ENCODE measurements at regions not wholly inside any gene's neighbourhood (a gene's known extent, or its start where the extent isn't known, plus 50 kb on each side); places are given as distances from the start of the nearest gene placed in this dataset.

DNA sequence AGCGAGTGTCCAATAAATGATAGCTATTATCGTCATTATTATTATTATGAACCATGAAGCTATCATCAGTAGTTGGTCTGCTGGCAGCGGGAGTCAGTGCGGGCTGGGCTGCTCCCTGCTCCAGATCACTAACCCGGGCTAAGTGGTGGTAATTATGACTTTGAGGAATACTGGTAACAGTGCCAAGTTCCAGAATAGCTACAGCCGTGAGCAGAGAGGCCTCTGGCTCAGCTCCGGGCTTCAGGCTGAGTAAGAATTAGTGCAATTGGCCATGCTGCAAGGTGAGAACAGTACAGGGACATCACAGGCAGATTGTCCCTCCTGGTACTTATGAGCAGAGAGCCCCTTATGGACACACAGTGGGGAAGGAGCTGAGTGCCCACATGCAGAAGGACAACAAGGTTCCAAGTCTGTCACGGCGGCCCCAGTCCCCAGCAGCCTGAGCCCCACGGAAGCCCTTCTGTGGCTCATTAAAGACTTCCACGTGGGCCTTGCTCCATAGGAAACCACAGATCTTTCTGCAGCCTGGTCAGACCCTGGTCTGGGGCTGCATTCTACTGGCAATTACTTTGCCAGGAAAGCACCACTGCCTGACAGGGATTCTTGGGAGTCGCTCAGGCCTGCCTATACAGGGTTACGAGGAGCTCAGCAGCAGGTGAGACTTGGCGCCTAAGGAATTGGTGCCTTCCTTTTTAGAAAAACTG is 235.1 kb downstream of the RRAGC start:
- no peaks in the 10 kb centered on the region for H3K36me3 ChIP-seq (ENCODE audit: insufficient read depth, insufficient read length, low read length)
- no peak for DNase-seq (ENCODE audit: low read depth, low spot score)
- peaks cover 3% of the 10 kb centered on the region for H3K4me1 ChIP-seq (ENCODE audit: insufficient read depth, insufficient read length)
- no peak overlapping the region for H3K9ac ChIP-seq (ENCODE audit: insufficient read length, low read depth)
- no peaks in the 10 kb centered on the region for H3K9me3 ChIP-seq (ENCODE audit: insufficient read depth, low read length)
- no peak overlapping the region for H3K4me3 ChIP-seq (ENCODE audit: insufficient read length, low read depth)
- TF ChIP-seq YY1 (IDR thresholded peaks at IDR 0.05; ENCODE audit: insufficient read depth, insufficient read length) (no peak), SUZ12 (IDR thresholded peaks at IDR 0.05; ENCODE audit: extremely low read depth, insufficient read depth, insufficient read length) (no peak), ZNF274 (IDR thresholded peaks at IDR 0.05; ENCODE audit: low read depth, low read length) (no peak)
- no peaks in the 10 kb centered on the region for H3K27me3 ChIP-seq (ENCODE audit: insufficient read depth, insufficient read length)

DNA sequence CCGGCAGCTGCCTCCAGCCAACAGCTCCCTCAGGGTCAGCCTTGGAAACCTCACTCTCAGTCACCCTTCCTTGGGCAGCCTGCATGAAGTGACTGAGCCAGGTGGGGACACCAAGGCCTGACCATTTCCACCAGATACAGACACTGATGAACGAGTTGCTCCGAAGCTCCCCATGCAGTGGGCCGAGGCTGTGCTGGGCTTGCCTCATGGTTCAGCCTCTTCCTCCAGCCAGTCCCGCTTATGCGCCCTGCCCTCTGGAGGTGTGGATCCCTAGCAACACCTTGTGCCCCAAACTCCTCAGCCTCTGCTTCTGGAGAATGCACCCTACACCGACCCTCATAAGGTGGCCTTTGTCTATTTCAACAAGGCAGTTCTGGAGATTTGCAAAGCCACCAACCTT is 236.0 kb downstream of the RRAGC start:
- H3K9ac ChIP-seq (ENCODE audit: insufficient read length, low read depth) = no peak overlapping the region

DNA sequence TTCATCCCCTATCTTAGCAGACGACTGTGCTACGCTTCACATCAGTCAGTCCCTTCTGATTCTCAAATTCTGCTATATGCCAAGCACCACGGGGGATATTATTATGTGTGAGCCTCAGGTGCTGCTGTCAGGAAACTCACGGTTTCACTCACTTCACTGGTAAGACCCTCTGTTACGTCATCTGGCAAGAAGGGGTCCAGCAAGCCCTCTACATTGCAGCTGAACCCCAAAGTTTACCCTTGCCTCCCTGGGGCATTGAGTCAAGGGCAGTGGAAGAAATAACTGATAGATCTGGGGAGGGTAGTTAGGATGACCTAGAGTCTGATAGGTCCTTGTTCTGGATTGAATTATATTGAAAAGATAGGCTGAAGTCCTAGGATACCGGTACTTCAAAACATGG is 237.4 kb downstream of the RRAGC start:
- Histone ChIP-seq H3K9ac (ENCODE audit: insufficient read length, low read depth) (no peak overlapping the region), H3K9me3 (ENCODE audit: insufficient read depth, low read length) (peaks cover 4% of the 10 kb centered on the region; the same call in 1 of the 2 replicates), H3K4me3 (ENCODE audit: insufficient read length, low read depth) (no peak overlapping the region), H3K27me3 (ENCODE audit: insufficient read depth, insufficient read length) (no peaks in the 10 kb centered on the region), H3K36me3 (ENCODE audit: insufficient read depth, insufficient read length, low read length) (no peaks in the 10 kb centered on the region), H3K4me1 (ENCODE audit: insufficient read depth, insufficient read length) (peaks cover 3% of the 10 kb centered on the region)
- TF ChIP-seq YY1 (IDR thresholded peaks at IDR 0.05; ENCODE audit: insufficient read depth, insufficient read length) (no peak), ZNF274 (IDR thresholded peaks at IDR 0.05; ENCODE audit: low read depth, low read length) (no peak), SUZ12 (IDR thresholded peaks at IDR 0.05; ENCODE audit: extremely low read depth, insufficient read depth, insufficient read length) (no peak)
- DNase-seq (ENCODE audit: low read depth, low spot score) = no peak

More for the DNA sequence above, 236.0 kb downstream of the RRAGC start:
- no peaks in the 10 kb centered on the region for H3K36me3 ChIP-seq (ENCODE audit: insufficient read depth, insufficient read length, low read length)
- TF ChIP-seq SUZ12 (IDR thresholded peaks at IDR 0.05; ENCODE audit: extremely low read depth, insufficient read depth, insufficient read length) (no peak), YY1 (IDR thresholded peaks at IDR 0.05; ENCODE audit: insufficient read depth, insufficient read length) (no peak), ZNF274 (IDR thresholded peaks at IDR 0.05; ENCODE audit: low read depth, low read length) (no peak)
- H3K4me1 ChIP-seq (ENCODE audit: insufficient read depth, insufficient read length) = peaks cover 3% of the 10 kb centered on the region
- no peaks in the 10 kb centered on the region for H3K9me3 ChIP-seq (ENCODE audit: insufficient read depth, low read length)
- DNase-seq (ENCODE audit: low read depth, low spot score) = no peak
- H3K4me3 ChIP-seq (ENCODE audit: insufficient read length, low read depth) = no peak overlapping the region
- H3K27me3 ChIP-seq (ENCODE audit: insufficient read depth, insufficient read length) = no peaks in the 10 kb centered on the region

DNA sequence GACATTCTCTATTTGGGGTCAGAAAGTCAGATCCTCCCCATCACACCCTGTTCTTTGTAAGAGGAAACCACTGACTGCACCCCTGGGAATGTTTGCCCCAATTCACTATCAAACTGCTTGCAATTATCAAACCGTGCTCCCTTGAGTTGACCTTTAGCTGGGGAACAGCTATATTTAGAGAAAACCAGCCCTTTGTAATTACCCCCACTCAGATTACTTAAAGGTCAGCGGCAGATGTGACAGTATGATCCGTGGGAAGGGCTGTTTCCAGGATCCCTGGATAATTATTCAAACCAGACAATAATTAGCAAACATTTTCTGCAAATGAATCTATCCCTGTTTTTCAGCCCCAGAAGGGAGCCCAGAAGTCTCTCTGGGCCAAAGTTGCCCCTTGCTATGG is 242.7 kb downstream of the RRAGC start:
- no peak for DNase-seq (ENCODE audit: low read depth, low spot score)
- peaks cover 22% of the 10 kb centered on the region for H3K9me3 ChIP-seq (ENCODE audit: insufficient read depth, low read length)
- no peaks in the 10 kb centered on the region for H3K36me3 ChIP-seq (ENCODE audit: insufficient read depth, insufficient read length, low read length)
- H3K4me3 ChIP-seq (ENCODE audit: insufficient read length, low read depth) = no peak overlapping the region
- peaks cover 8% of the 10 kb centered on the region for H3K4me1 ChIP-seq (ENCODE audit: insufficient read depth, insufficient read length)
- H3K27me3 ChIP-seq (ENCODE audit: insufficient read depth, insufficient read length) = no peaks in the 10 kb centered on the region
- no peak for TF ChIP-seq SUZ12 (IDR thresholded peaks at IDR 0.05; ENCODE audit: extremely low read depth, insufficient read depth, insufficient read length)
- no peak for TF ChIP-seq YY1 (IDR thresholded peaks at IDR 0.05; ENCODE audit: insufficient read depth, insufficient read length)
- TF ChIP-seq ZNF274 (IDR thresholded peaks at IDR 0.05; ENCODE audit: low read depth, low read length) = no peak
- no peak overlapping the region for H3K9ac ChIP-seq (ENCODE audit: insufficient read length, low read depth)

DNA sequence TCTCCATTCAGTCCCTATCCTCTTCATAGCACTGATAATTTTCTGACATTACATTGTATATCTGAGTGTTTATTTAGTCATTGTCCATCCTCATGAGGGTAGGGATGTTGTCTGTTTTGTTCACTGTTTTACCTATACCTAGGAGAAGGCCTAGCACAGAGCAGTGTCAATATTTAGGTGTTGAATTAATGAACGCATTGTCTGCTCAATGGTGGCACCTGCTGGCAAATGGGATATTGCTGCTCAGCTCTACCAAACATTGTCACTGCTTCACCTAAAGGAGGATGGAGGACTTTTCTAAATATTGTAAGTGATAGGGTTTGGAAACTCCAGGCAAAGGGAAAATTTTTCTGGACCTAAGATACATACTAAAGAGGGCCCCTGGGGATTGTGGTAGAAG is 243.9 kb downstream of the RRAGC start:
- Histone ChIP-seq H3K9ac (ENCODE audit: insufficient read length, low read depth) (no peak overlapping the region), H3K4me1 (ENCODE audit: insufficient read depth, insufficient read length) (peaks cover 8% of the 10 kb centered on the region), H3K27me3 (ENCODE audit: insufficient read depth, insufficient read length) (no peaks in the 10 kb centered on the region), H3K36me3 (ENCODE audit: insufficient read depth, insufficient read length, low read length) (no peaks in the 10 kb centered on the region), H3K4me3 (ENCODE audit: insufficient read length, low read depth) (no peak overlapping the region), H3K9me3 (ENCODE audit: insufficient read depth, low read length) (peaks cover 22% of the 10 kb centered on the region)
- no peak for DNase-seq (ENCODE audit: low read depth, low spot score)
- TF ChIP-seq YY1 (IDR thresholded peaks at IDR 0.05; ENCODE audit: insufficient read depth, insufficient read length) = no peak
- TF ChIP-seq ZNF274 (IDR thresholded peaks at IDR 0.05; ENCODE audit: low read depth, low read length) = no peak
- no peak for TF ChIP-seq SUZ12 (IDR thresholded peaks at IDR 0.05; ENCODE audit: extremely low read depth, insufficient read depth, insufficient read length)

DNA sequence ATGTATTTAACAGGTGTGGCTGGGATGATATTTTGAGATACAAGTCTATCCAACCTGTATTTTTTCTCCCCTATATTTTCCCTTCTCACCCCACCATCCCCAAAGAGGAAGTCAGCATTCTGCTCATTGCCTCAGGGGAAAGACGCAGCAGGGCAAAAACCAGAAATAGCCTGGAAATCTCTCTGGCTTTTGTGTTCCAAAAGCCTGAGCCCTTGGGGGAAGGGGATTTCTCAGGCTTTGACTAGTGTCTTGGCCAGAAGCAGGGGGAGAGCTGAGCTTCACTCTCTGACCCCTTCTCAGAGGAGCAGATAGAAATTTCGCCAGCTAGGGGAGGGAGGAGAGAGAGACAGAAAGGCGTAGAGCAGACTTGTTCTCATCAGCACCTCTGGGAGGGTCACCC is 244.7 kb downstream of the RRAGC start:
- no peak overlapping the region for H3K4me3 ChIP-seq (ENCODE audit: insufficient read length, low read depth)
- H3K27me3 ChIP-seq (ENCODE audit: insufficient read depth, insufficient read length) = no peaks in the 10 kb centered on the region
- no peaks in the 10 kb centered on the region for H3K36me3 ChIP-seq (ENCODE audit: insufficient read depth, insufficient read length, low read length)
- TF ChIP-seq YY1 (IDR thresholded peaks at IDR 0.05; ENCODE audit: insufficient read depth, insufficient read length) (no peak), SUZ12 (IDR thresholded peaks at IDR 0.05; ENCODE audit: extremely low read depth, insufficient read depth, insufficient read length) (no peak)
- peak; percentile 54 for DNase-seq (ENCODE audit: low read depth, low spot score)
- H3K9ac ChIP-seq (ENCODE audit: insufficient read length, low read depth) = peak overlapping the region; percentile 52
- peaks cover 8% of the 10 kb centered on the region for H3K4me1 ChIP-seq (ENCODE audit: insufficient read depth, insufficient read length)
- peaks cover 22% of the 10 kb centered on the region for H3K9me3 ChIP-seq (ENCODE audit: insufficient read depth, low read length)

DNA sequence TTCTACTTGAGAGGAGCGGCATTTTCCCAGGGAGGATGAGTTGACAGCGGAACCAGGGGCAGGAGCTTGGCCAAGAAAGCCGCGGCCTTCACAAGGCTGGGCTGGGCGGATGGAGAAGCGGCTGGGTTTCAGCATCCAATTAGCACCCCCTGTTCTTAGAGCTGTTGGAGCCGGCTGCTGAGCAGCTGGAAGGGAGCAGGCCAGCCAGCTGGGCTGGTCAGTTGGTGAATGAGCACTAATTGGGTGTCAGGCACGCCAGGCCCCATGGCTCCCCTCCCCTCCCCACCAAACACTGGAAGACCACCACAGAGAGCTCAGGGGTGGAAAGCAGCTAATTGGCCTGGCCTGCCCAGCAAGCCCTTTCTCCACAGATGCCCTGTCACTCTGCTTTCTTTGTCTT is 245.6 kb downstream of the RRAGC start:
- no peak for TF ChIP-seq YY1 (IDR thresholded peaks at IDR 0.05; ENCODE audit: insufficient read depth, insufficient read length)
- TF ChIP-seq ZNF274 (IDR thresholded peaks at IDR 0.05; ENCODE audit: low read depth, low read length) = no peak
- TF ChIP-seq SUZ12 (IDR thresholded peaks at IDR 0.05; ENCODE audit: extremely low read depth, insufficient read depth, insufficient read length) = no peak
- H3K9me3 ChIP-seq (ENCODE audit: insufficient read depth, low read length) = peaks cover 26% of the 10 kb centered on the region
- H3K27me3 ChIP-seq (ENCODE audit: insufficient read depth, insufficient read length) = no peaks in the 10 kb centered on the region
- H3K36me3 ChIP-seq (ENCODE audit: insufficient read depth, insufficient read length, low read length) = no peaks in the 10 kb centered on the region
- no peak for DNase-seq (ENCODE audit: low read depth, low spot score)
- H3K4me3 ChIP-seq (ENCODE audit: insufficient read length, low read depth) = no peak overlapping the region
- H3K4me1 ChIP-seq (ENCODE audit: insufficient read depth, insufficient read length) = peaks cover 8% of the 10 kb centered on the region
- no peak overlapping the region for H3K9ac ChIP-seq (ENCODE audit: insufficient read length, low read depth)
